Cerebellar nuclear complex (tissue), 1 donor: ENCODE measurements at regions not wholly inside any gene's neighbourhood (a gene's known extent, or its start where the extent isn't known, plus 50 kb on each side); places are given as distances from the start of the nearest gene placed in this dataset.
"Not testable (repeated sequence)": the region's sequence is repeated elsewhere in the genome, so short reads cannot be mapped to it uniquely, and the experiment has no call there.

Experiments used
- DNase-seq, 2 experiments: peaks; one replicate each; lab custom pipeline; 2025; lab: John Stamatoyannopoulos, UW

DNA sequence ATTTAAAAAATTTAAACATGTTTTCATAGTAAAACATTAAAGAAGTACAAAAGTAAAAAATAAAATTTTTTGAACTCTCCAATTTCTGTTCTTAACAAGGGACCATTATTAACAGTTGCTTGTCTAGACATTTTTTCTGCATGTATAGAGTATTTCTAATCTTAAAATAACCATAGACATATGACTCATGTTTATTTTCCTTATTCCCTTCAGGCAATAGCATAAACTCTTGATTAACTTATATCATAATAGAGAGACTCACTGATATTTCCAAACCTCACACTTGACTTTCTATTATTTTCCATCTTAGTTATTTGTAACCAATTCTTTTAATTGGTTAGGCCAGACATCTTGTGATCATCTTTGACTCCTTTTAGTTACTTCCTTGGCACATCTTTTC is 325.6 kb upstream of the SOX14 start:
- DNase-seq = no peak

DNA sequence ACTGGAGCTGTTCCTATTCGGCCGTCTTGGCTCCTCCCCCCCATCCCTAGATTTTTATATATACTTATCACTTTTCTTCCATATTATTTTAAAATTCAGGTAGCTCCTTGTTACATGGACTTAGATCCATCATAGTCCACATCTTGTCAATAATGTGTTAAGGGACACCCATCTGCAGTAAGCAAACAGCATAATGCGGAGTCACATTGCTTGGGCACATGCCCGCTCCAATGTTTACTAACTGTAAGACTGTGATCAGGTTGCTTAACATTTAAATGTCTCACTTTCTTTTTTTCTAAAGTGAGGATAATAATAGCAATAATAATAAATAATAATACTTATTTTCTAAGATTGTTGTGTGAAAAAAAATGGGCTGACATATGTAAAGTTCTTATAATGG is 303.2 kb upstream of the SOX14 start:
- no peak for DNase-seq

DNA sequence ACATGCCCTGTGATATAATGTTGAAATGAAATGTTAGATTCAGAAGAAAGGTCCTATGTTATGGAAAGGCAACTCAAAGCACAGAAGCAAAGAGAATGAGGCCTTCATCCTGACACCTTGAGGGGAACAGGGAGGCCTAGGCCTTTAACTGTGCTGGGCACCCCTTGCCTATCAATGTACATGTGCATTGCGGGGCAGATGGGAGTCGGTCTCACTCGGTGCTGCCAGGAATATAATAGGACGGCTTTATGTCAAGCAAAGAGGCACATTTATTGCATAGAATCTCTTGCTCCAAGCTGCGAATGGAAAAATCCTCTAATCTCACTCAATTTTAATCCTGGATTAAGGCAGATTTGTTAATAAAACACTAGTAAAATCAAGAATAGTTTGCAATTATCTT is 301.0 kb upstream of the SOX14 start:
- no peak for DNase-seq

DNA sequence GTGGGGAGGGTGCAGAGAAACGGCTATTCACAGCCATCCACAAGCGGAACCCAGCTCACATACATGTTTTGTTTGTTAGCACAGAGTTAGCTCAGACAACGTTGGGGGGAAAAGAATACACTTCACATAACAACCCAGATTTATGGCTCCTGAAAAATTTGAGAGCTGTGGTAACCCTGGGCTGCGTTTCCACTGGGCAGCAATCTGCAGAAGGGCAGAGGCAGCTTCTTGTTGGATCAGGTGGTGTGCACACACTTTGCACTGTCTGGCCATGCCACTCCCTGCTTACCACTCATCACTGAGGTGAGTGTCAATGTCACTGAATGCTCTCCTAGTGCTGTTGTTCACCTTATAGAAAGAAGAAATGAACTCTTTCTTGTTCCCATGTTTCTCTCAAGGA is 299.8 kb upstream of the SOX14 start:
- DNase-seq = no peak

DNA sequence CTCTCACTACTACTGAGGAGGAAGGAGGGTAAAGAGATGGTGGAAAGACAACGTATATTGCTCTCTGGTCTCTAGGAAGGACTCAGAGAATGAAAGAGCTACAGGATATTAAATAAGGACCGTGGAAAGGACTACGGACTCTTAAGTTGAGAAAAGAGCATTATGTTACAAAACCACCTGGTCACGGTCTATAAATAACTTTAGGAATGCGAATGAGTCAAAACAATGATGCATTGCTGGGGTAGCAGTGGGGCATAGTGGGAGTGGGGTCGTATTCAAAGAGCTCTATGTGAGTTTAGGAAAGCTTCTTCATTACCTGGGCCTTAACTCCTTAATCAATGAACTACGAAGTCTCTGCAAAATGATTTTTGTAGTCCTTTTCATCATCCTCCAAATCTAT is 295.7 kb upstream of the SOX14 start:
- no peak for DNase-seq

DNA sequence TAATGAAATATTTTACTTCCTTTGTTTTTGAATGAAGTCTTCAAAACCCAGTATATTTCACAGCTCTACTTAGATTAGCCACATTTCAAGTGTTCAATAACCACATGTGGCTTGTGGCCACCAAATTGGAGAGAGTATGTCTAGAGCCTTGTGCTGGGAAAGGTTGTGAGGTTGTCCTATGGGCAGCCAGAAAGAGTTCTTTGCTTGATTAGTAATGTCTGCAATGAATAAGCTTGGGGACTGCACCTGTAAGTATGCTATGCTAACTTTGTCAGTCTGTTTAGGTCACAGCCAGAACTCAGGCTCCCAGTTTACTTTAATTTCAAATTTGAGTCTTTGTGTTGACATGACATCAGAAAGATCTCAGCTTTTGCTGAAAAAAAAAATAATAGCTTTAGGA is 294.9 kb upstream of the SOX14 start:
- no peak for DNase-seq

DNA sequence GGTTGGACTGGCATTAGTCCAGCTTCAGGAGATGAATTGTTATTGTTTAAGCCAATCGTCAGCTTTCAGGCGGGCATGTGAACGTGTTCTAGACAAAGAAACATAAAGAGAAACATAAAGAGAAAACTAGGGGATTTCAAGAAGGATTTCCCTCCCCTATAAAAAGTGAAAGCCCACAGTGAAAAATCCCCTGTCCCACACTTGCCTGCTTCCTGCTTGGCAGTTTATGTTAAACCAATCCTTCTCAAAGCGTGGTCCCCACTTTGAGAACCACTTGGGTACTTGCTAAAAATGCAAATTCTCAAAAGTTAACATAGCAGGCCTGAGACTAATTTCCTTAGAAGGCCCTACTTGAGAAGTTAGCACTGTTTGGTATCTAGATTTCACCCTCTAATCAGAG is 293.0 kb upstream of the SOX14 start:
- DNase-seq = no peak

DNA sequence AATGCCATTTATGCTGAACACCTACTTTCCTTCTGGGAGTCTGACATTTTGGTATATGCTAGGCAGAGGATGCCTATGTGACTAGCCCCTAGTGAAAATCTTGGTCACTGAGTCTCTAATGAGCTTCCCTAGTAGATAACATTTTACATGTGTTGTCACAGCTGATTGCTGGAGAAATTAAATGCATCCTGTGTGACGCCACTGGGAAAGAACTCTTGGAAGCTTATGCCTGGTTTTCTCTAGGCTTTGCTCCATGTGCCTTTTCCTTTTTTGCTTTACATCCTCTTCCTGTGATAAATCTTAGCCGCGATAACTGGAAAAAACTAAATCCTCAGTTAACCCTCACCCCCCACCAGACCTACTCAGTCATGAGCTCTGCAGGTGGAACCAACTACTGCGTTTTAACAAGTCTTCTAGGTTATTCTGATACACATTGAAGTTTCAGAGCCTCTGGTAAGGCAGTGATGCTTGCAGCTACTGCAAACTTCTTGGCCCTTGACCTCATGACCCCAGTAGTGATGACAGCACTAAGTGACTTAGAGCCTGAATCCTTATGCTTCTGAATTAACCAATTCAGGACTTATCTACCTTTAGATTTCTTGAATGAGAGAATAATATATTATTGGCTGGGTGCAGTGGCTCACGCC is 292.4 kb upstream of the SOX14 start:
- DNase-seq = no peak

DNA sequence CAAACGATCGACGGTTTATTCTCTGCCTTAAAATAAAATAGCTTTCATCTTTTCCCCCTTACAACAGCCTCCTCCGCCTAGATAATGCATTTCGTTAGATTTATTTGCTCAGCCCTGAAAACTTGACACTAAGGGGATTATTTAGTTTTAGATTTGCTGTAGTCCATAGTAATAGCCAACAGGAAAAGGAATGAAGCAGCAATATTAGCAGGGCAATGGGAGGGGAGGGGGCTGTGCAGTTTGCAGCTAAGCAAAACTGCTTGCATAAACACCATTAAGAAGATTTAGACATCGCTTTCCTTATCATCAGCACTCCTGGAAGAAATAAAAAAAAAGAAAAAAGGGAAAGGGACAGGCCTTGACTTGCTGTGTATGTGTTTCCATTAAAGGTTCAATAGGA is 286.5 kb upstream of the SOX14 start:
- no peak for DNase-seq

DNA sequence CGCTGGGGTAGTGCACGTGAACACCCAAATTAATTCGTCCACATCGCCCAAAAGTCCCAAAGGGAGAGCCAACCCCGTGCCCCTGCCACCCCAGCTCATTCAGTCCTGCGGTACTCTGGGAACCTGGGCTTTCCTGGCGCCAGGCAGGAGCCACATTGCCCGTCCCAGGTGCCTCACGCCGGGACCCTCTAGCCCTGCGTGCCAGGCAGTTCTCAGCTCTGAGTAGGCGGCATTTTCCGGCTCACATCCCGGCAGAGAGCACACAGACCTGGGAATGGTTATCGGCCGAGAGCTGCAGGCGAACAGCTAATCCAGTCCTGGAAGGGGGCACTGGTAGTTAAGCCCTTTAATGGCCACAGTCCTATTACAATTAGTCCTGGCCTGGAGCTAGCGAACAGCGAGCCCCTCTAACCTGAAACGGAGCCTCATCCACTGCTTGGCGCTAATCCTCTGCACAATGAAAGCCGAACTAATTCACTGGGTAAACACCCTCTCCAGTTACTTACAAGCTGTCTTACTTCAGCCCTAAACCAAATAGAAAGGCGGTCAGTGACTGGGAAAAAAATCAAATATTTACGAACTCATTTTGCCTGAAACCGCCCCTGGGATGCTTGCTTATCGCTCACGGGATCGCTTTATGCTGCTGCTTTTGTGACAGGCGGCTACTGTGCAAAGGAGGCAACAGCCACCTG is 254.6 kb upstream of the SOX14 start:
- DNase-seq = no peak

DNA sequence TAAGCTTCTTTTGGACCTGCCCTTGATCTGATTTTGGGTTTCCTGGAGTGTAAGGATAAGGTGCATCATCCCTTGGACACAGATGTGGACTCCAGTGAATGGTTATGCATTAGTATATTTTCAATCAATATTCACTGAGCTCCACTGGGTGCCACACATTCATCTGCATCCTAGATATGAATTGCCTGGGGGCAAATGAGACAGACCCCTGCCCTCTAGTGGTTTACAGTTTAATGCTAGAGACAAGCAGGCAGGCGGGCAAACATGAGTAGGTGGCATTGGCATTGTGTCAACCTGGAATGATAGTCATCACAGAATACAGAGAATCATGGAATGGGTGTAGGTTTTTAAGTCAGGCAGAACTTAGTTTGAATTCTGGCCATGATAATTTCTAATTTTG is 252.5 kb upstream of the SOX14 start:
- DNase-seq = no peak

DNA sequence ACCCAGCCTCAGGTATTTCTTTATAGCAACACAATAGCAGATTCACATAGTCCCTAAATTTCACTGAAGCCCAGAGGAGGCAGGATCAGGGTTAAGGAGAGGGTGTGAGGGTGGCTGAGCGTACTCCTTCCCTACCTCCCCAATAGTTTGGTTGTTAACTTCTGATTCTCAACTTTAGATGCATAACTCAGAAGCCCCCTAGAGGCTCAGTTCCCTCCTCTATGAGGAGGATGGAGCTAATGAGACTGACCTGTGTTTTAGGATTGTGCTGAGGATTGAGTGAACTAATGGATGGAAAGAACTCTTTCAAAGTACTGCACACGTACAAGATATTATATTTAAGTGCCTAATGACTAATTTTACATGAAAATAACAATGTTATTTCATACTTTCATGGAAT is 249.3 kb upstream of the SOX14 start:
- DNase-seq = no peak

DNA sequence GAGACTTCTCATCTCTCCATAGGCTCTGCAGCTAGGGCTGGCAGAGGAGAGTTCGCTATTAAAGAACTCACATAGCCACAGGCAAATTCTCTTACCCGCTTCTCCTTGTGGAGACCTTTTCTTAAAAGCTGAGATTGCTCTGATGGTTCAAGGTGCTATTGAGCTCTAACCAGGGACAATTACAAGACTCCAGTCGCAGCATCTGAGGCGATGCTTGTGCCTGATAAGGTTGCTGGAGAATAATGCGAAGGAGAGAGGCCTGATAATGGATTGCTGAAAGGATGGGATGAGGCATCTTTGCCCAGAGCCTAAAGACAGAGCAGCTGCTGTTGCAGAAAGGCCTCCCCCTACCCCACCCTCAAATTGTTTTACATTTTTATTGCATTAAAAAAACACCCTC is 244.5 kb upstream of the SOX14 start:
- DNase-seq = no peak

DNA sequence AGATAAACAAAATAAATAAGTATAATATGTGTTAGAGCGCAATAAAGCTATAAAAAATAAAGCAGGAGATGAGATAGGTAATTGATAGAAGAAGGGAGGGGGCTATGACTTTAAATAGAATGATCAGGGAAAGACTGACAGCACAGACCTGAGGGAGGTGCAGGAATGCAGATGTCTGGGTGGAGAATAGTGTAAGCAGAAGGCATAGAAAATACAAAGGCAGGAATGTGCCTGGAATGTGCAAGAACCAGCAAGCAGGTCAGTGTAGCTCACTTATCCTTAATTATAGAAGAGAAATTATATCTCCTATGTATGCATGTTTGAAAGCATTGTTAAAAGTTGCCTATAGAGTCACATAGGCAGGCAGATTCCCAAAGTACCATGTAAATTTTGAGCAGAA is 239.4 kb upstream of the SOX14 start:
- DNase-seq = no peak

DNA sequence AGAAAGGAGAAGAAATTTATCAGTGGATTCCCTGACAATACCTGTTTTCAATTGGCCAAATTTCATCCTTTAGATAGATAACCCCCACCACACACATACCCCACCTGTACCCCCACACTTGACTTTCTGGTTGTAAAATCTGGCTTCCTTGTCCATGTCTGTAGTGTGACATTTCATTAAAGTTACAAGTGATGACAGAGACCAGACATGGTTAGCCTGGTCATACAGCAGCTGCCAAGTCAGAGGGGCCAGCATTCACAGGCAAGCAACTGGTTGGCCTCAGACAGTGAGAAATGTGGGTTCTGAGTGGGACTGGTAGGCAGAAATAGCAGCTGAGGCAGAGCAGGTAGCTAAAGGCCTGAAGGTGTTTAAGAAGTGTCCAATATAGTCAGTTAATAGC is 238.6 kb upstream of the SOX14 start:
- DNase-seq = no peak

DNA sequence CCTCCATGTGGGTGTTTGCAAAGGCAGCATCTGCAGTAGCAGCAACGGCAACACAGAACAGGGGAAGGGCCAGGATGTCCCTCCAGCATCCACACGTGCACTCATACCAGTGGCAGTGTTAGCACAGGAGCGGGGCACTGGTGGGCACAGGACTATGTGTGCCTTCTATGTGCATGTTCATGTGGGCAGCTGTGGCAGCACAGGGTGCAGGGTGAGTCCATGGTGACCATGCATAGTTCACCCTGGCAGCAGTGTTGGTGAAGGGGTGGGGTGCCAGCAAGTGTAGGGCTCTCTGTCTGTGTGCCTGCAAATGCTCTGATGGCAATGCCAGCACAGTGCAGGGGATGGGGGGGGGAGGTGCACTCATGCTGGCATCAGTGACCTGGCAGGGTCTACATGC is 222.1 kb upstream of the SOX14 start:
- DNase-seq = no peak

DNA sequence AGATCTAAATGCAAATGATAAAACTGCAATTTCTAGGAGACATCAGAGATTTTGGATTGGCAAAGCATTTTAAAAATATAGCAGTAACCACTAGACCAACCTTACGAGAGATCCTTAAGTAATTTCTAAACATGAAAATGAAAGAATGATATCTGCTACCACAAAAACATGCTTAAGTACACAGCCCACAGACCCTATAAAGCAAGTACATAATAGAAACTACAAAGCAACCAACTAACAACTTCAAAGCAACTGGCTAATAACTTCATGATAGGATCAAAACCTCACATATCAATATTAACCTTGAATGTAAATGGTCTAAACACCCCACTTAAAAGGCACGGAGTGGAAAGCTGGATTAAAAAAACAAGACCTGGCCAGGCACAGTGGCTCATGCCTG is 209.9 kb upstream of the SOX14 start:
- DNase-seq = no peak

DNA sequence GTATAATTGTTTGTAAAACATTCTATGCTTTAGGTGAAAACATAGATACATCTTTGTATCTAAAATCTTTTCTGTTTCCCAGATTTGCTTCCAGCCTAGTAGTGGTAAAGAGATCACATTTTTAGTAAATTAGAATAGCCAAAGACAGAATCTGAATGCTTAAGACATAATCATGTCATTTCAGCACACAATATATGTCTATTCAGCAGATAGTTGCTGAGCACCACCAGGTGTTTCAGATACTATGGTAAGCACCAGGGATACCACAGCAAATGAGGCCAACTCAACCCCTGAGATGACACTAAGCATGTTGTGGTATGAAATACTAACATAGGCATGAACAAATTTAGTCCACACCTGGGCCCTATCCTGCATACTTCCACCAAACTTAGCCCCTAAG is 195.2 kb upstream of the SOX14 start:
- DNase-seq = no peak

DNA sequence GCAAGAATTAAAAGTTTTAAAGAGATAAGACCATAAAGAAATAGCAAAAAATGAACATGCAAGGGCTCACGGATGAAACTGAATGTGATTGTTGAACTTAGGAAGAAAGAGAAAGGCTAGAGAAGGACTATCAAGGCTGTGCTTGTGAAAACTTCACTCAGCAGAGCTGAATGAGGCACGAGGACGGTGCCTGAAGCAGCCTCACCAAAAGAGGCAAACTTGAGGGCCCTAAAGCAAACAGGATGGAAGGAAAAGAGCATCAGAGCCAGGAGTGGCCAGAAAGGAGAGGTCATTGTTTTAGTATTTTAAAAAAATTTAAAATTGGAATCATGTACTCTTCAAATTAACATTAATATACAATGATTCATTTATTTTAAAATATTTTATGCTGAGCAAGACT is 191.2 kb upstream of the SOX14 start:
- DNase-seq = no peak

DNA sequence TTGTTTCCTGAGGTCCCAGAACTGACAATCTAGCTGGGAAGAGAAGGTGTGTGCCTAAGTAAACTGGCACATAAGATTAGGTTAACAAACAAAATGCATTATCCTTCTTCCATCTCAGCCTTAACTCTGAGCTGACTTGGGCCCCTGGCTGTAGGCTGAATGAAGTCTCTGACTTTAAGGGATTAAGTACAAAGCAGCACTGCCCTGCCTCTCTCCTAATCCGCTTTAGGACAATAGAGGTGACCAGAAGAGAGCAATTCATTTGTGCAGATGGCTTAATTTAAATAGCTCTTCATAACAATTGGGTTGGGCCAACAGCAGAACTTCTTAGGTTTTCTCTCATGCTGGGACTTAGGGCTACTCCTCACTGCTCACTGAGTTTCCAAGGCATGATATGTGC is 181.6 kb upstream of the SOX14 start:
- DNase-seq = no peak

DNA sequence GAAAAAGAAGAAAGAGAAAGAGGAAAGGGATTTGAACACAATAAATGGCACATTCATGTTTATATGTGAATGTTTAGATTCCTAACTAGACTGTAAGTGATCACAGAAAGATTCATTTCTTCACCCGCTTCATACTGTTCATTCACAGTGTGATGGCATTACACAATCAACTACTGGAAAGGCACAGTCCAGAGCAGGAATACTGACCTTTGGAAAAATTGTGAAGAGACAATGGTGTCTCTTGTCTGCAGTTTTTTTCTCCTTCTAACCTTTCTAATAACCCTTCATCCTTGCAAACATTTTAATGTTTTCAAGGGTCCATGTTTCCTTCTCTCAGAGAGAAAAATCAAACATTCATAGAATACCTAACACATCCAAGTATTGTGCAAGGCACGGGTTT is 180.9 kb upstream of the SOX14 start:
- DNase-seq = no peak

DNA sequence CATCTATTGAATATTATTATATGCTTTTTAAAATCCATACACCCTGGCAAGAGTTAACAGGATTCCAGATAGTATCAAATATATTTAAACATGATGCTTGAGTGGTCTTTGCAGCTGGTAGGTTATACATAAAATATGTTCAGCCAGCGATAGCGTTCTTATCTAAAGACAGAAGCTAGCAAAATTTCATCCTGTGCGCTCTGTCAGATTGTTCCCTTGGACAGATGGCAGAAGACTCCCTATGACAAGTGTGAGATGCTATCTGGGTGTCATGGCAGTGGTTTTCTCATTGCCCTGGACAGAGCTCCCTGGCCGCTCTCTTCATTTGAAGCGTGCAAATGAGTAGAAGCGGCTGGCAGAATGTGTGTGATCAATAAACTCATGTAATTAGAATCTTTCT is 175.2 kb upstream of the SOX14 start:
- DNase-seq = no peak

DNA sequence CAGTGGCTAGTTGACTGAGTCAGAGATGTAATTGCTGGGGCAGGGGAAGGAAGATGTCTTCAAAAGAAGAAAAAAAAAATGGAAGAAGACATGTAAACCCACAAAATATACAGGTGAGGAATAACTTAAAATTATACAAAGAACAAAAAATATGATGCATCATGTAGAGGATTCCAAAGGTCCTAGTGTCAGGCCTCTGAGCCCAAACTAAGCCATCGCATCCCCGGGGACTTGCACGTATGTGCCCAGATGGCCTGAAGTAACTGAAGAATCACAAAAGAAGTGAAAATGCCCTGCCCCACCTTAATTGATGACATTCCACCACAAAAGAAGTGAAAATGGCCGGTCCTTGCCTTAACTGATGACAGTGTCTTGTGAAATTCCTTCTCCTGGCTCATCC is 168.7 kb upstream of the SOX14 start:
- DNase-seq = not testable (repeated sequence)

DNA sequence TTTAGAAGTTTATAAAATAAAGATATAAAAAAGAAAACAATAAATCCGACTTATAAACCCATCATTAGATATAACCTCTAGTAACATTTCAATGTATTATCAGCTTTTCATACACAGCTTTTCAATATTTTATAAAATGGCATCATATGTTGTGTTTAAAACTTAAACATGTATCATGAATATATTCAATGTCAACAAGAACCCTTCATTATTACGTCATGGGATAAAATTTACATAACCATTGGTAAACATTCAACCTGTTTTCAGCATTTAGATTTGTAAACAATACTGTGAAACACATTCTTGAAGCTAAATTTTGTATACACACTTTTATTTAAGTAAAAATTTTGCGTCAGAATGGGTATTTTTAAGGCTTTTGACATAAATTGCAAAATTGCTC is 153.4 kb upstream of the SOX14 start:
- no peak for DNase-seq
